ENCODE measurements at regions not wholly inside any gene's neighbourhood (a gene's known extent, or its start where the extent isn't known, plus 50 kb on each side); places are given as distances from the start of the nearest gene placed in this dataset.

DNA sequence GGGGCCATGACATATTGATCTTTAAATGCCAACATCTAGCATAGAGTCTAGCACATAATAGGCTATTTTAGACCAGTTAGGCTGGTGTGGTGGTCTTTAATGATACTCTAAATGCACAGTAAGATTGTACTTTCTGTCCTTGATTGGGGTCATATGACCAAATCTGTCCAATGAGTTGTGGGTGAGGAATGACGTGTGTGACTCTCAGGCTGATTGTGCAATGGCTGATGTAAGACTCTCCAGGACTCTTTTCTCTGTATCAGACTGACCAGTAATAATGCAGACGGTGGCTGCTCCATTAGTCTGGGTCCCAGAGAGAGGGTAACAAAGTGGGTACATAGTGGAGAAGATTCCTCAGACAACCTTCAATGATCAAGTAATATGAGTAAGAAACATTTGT, 541.6 kb upstream of the CAMK1G start:
- FAIRE-seq, result no peak
- no peak for DNase-seq (ENCODE audit: insufficient read length)
- no peak for TF ChIP-seq POLR2AphosphoS5 (IDR thresholded peaks at IDR 0.05; ENCODE audit: low read depth, low read length)
- no peak for TF ChIP-seq TAF1 (IDR thresholded peaks at IDR 0.05; ENCODE audit: borderline replicate concordance, low read depth, low read length)
- TF ChIP-seq POLR2A (IDR thresholded peaks at IDR 0.05; ENCODE audit: low read depth, low read length), result no peak

DNA sequence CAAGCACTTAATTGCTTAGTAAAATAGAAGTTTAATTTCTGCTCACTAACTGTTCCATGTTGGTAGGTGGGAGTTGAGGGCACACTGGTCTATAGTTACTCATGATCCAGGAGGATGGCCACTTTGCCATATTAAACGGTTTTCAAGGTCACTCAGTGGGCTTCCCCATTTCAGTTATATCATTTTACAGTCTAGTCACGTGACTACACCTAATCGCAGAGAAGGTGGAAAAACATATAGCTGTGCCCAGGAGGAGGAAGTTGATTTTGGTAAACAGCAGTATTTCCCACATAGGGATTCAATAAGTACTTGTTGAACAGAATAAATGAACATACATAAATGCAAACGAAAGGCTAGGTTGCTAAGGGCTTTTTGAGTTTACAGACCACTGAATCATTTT, 541.1 kb upstream of the CAMK1G start:
- FAIRE-seq (no peak), DNase-seq (ENCODE audit: insufficient read length) (no peak)
- TF ChIP-seq POLR2A (IDR thresholded peaks at IDR 0.05; ENCODE audit: low read depth, low read length), result no peak
- TF ChIP-seq POLR2AphosphoS5 (IDR thresholded peaks at IDR 0.05; ENCODE audit: low read depth, low read length), result no peak
- TF ChIP-seq TAF1 (IDR thresholded peaks at IDR 0.05; ENCODE audit: borderline replicate concordance, low read depth, low read length), result no peak

DNA sequence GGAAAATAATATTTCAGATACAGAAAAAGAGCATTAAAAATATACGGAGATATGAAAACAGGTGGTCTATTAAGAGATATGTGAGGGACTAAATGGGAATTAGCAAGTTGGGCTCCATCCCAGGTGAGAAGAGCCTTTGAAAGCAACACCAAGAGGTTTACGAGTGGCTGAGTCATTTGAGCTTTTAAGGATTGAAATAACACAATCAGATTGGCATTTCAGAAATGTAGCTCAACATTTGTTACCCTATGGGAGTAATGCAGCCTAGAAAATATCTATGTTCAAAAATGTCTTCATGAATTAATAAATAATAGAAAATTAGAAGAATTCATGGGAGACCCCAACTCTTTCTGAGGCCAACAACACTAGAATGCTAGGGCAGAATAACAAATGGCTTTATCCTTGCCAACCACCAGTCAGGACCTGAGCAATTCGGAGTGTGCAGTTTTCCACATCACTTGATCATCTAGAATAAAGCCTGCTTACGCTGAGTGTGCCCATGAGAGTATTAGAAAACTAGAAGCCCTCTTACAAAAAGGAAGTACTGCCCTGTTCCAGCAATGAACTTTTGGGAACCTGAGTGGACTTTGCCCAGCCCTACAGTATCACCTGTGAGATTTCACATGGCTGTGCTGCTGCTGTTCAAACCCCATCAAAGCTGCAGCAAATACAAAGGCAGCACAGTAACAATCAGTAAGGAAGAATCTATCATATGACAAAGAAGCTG, 538.0 kb upstream of the CAMK1G start:
- FAIRE-seq (peak; percentile 63), DNase-seq (ENCODE audit: insufficient read length) (no peak)
- TF ChIP-seq POLR2A (IDR thresholded peaks at IDR 0.05; ENCODE audit: low read depth, low read length), result no peak
- no peak for TF ChIP-seq POLR2AphosphoS5 (IDR thresholded peaks at IDR 0.05; ENCODE audit: low read depth, low read length)
- no peak for TF ChIP-seq TAF1 (IDR thresholded peaks at IDR 0.05; ENCODE audit: borderline replicate concordance, low read depth, low read length)

DNA sequence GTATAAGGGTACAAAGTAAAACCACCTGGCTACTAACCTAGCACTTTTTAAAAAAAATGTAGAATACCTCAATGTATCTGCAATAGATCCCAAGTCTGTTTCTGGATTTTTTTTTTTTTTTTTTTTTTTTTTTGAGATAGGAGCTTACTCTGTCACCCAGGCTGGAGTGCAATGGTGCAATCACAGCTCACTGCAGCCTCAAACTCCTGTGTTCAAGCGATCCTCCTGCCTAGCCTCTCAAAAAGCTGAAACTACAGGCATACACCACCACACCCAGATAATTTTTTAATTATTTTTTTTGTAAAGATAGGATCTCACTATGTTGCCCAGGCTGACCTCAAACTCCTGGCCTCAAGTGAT, 537.5 kb upstream of the CAMK1G start:
- no peak for TF ChIP-seq TAF1 (IDR thresholded peaks at IDR 0.05; ENCODE audit: borderline replicate concordance, low read depth, low read length)
- no peak for TF ChIP-seq POLR2A (IDR thresholded peaks at IDR 0.05; ENCODE audit: low read depth, low read length)
- no peak for TF ChIP-seq POLR2AphosphoS5 (IDR thresholded peaks at IDR 0.05; ENCODE audit: low read depth, low read length)
- FAIRE-seq, result no peak
- DNase-seq (ENCODE audit: insufficient read length), result no peak

DNA sequence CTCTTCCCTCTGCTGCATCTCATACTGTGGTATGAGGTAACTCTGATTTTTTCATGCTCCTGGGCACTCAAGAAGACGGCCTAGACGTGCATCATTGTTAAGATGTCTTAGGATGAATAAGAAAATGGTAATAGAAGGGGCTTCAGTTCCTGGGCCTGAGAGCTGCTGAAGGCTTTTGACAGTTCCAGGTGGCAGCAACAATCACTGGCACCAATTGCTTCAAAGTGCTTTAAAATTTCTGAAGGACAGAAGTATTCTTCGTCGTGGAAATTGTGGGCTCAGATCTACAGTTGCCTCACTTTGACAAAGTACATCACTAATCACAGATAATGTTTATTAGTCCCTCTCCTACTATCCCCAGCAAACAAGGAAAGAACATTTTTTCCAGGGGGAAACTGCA, 536.6 kb upstream of the CAMK1G start:
- FAIRE-seq (no peak), DNase-seq (ENCODE audit: insufficient read length) (no peak)
- TF ChIP-seq TAF1 (IDR thresholded peaks at IDR 0.05; ENCODE audit: borderline replicate concordance, low read depth, low read length), result no peak

DNA sequence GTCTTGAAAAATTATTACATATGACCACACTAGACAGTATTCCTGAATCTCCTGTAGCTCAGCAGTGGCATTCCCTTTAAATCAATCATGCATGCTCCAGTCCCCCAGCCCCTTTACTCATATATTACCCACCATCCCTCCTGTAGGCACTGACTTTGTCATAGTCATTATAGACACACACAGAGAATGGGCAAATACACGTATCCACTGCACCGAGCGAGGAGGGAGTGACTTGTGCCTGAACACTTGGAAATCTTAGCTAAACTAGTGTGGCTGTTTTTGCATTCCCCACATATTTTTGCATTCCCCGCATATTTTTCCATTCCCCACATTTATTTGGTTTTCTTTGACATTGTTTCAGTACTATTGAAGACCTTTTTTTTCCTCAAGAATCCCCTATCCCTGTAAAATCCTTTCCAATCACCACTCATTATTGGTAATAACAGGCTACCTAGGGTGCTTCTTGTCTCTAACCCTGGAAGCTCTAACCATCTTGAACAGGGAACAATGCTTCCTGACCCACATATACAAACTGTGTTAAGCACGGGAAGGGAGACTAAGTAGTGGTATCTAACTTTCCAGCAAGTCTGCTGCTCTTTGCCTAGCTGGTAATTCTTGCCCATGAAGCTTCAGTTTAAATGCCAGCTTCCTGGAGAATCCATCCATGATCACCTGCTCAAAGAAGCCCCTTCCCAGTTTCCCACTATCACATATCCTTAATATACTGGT, 534.4 kb upstream of the CAMK1G start:
- no peak for FAIRE-seq
- DNase-seq (ENCODE audit: insufficient read length), result no peak
- no peak for TF ChIP-seq POLR2A (IDR thresholded peaks at IDR 0.05; ENCODE audit: low read depth, low read length)
- TF ChIP-seq TAF1 (IDR thresholded peaks at IDR 0.05; ENCODE audit: borderline replicate concordance, low read depth, low read length), result no peak
- TF ChIP-seq POLR2AphosphoS5 (IDR thresholded peaks at IDR 0.05; ENCODE audit: low read depth, low read length), result no peak

DNA sequence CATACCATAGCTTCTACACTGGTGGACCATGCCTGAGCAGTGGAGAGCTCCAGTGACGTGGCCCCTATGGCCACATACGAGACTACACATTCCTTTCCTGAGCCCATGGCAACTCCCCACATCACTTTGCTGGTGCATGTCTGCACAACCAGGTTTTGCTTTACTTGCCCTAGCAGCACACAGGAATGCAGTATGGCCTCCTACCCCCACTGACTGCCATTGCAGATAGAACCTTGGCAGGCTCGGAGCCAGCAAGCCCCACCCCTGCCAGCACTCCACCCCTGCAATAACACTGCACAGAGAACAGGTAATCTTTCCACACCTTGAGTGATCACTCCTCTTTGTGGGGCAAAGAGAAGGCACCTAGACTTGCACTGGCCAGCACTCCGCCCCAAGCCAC, 531.9 kb upstream of the CAMK1G start:
- TF ChIP-seq POLR2AphosphoS5 (IDR thresholded peaks at IDR 0.05; ENCODE audit: low read depth, low read length) (no peak), TAF1 (IDR thresholded peaks at IDR 0.05; ENCODE audit: borderline replicate concordance, low read depth, low read length) (no peak), POLR2A (IDR thresholded peaks at IDR 0.05; ENCODE audit: low read depth, low read length) (no peak)
- no peak for DNase-seq (ENCODE audit: insufficient read length)
- FAIRE-seq, result no peak

DNA sequence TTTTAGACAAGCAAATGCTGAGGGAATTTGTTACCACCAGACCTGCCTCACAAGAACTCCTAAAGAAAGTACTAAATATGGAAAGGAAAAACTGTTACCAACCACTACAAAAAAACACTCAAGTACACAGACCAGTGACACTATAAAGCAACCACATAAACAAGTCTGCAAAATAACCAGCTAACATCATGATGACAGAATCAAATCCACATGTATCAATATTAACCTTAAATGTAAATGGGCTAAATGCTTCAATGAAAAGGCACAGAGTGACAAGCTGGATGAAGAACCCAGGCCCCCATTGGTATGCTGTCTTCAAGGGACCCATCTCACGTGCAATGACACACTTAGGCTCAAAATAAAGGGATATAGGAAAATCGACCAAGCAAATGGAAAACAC, 529.9 kb upstream of the CAMK1G start:
- FAIRE-seq (no peak), DNase-seq (ENCODE audit: insufficient read length) (no peak)
- TF ChIP-seq POLR2A (IDR thresholded peaks at IDR 0.05; ENCODE audit: low read depth, low read length) (no peak), TAF1 (IDR thresholded peaks at IDR 0.05; ENCODE audit: borderline replicate concordance, low read depth, low read length) (no peak), POLR2AphosphoS5 (IDR thresholded peaks at IDR 0.05; ENCODE audit: low read depth, low read length) (no peak)

DNA sequence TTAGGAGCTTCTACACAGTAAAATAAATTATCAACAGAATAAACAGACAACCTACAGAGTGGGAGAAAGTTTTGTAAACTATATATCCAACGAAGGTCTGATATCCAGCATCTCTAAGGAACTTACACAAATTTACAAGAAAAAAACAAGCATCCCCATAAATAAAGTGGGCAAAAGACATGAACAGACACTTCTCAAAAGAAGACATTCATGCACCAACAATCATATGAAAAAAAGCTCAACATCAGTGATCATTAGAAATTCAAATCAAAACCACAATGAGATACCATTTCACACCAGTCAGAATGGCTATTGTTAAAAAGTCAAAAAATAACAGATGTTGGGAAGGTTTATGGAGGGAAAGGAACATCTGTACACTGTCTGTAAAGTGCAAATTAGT, 526.4 kb upstream of the CAMK1G start:
- TF ChIP-seq TAF1 (IDR thresholded peaks at IDR 0.05; ENCODE audit: borderline replicate concordance, low read depth, low read length), result no peak
- TF ChIP-seq POLR2AphosphoS5 (IDR thresholded peaks at IDR 0.05; ENCODE audit: low read depth, low read length), result no peak
- TF ChIP-seq POLR2A (IDR thresholded peaks at IDR 0.05; ENCODE audit: low read depth, low read length), result no peak
- DNase-seq (ENCODE audit: insufficient read length) (no peak), FAIRE-seq (no peak)

DNA sequence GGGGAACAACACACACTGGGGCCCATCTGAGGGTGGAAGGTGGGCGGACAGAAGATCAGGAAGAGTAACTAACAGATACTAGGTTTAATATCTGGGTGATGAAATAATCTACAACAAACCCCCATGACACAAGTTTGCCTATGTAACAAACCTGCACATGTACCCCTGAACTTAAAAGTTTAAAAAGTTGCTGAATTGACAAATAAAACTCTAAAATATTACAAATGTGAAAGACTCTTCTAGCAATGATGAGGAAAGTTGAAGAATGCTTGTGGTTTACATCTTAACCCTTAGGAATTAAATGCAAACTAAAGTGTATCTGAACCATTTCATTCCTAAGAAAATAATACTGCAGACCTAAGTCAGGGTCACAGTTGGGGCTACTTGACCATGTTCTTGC, 525.6 kb upstream of the CAMK1G start:
- no peak for TF ChIP-seq TAF1 (IDR thresholded peaks at IDR 0.05; ENCODE audit: borderline replicate concordance, low read depth, low read length)
- no peak for TF ChIP-seq POLR2A (IDR thresholded peaks at IDR 0.05; ENCODE audit: low read depth, low read length)
- TF ChIP-seq POLR2AphosphoS5 (IDR thresholded peaks at IDR 0.05; ENCODE audit: low read depth, low read length), result no peak
- no peak for DNase-seq (ENCODE audit: insufficient read length)
- FAIRE-seq, result no peak

DNA sequence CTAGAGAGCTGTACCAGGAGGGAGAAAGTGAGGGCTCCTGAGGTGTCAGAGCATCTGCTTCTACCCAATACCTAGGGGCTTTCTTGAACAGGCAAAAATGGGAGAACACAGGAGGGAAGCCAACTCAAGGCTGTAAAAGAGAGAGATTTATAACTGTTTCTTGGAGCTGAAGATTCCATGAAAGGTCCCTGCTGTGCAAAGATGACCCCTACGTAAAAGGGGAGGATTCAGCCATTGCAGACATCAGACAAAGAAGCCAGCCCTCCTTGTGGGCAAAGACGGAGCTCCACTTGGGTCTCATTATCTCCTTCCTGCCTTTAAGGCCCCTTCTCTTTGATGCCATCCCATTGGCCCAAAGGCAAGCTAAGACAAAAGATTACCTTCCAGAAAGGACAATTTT, 524.1 kb upstream of the CAMK1G start:
- FAIRE-seq, result no peak
- no peak for DNase-seq (ENCODE audit: insufficient read length)
- TF ChIP-seq POLR2AphosphoS5 (IDR thresholded peaks at IDR 0.05; ENCODE audit: low read depth, low read length), result no peak

DNA sequence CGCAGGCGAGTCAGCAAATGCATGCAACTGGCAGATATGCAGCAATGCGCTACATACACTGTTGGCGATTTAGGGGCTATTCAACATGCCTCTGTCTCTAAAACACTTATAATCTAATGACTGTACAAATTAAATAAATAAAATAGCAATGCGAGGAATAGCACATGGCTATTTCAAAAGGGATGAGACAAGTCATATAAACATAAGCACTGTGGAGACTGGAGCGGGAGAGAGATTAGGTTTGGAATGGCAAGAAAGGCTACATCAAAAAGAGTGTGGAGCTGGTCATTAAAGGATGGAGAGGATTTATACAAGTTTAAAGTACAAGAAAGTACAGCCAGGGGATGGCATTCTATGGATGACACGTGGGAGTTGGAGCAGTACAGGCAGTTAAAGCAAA, 523.5 kb upstream of the CAMK1G start:
- TF ChIP-seq TAF1 (IDR thresholded peaks at IDR 0.05; ENCODE audit: borderline replicate concordance, low read depth, low read length) (no peak), POLR2AphosphoS5 (IDR thresholded peaks at IDR 0.05; ENCODE audit: low read depth, low read length) (no peak), POLR2A (IDR thresholded peaks at IDR 0.05; ENCODE audit: low read depth, low read length) (no peak)
- DNase-seq (ENCODE audit: insufficient read length) (no peak), FAIRE-seq (no peak)

All from GM12892 (cell line).